MCF 10A (cell line): ENCODE measurements at regions not wholly inside any gene's neighbourhood (a gene's known extent, or its start where the extent isn't known, plus 50 kb on each side); places are given as distances from the start of the nearest gene placed in this dataset.
A peak's percentile ranks its signal among the peaks of the same experiment; 100 is the strongest.

ENCODE experiments used
- BruUV-seq: library from RNA; stranded (reverse); fragments of 400-500 nt; replicated peaks from 2 replicates; lab custom pipeline; 2021; lab: Mats Ljungman, UMichigan
- CTCF ChIA-PET: fragments of 300-600 bp; sonication (Branson Sonifier 250); formaldehyde crosslinking; extraction: SDS; loops from one replicate; lab custom pipeline; 2021; ENCODE audit warnings: antibody characterized with exemption, inconsistent platforms; lab: Yijun Ruan, JAX
- POLR2A ChIA-PET: fragments of 300-600, 350-650 bp; sonication (Branson Sonifier 250); formaldehyde crosslinking; extraction: SDS; loops from one replicate; lab custom pipeline; 2020; ENCODE audit warnings: antibody characterized with exemption, inconsistent platforms; lab: Yijun Ruan, JAX
- DNase-seq: peaks from one replicate; pipeline ENCODE4 v3.0.0-alpha.2; 2018; ENCODE audit not compliant: unreplicated experiment
- H3K27ac Mint-ChIP-seq: one replicate; pipeline ENCODE4 v1.8.0; 2022; ENCODE audit warnings: mild to moderate bottlenecking, low read depth, mixed read lengths; ENCODE audit not compliant: unreplicated experiment
- H3K27me3 Mint-ChIP-seq: one replicate; pipeline ENCODE4 v1.8.0; 2022; ENCODE audit warnings: mixed read lengths; ENCODE audit not compliant: insufficient read depth, unreplicated experiment
- H3K36me3 Mint-ChIP-seq: one replicate; pipeline ENCODE4 v1.8.0; 2022; ENCODE audit warnings: mild to moderate bottlenecking, moderate library complexity, mixed read lengths; ENCODE audit not compliant: insufficient read depth, unreplicated experiment
- H3K4me1 Mint-ChIP-seq: one replicate; pipeline ENCODE4 v1.8.0; 2022; ENCODE audit warnings: mixed read lengths; ENCODE audit not compliant: insufficient read depth, unreplicated experiment
- H3K4me3 Mint-ChIP-seq: one replicate; pipeline ENCODE4 v1.8.0; 2022; ENCODE audit warnings: mild to moderate bottlenecking, moderate library complexity, mixed read lengths; ENCODE audit not compliant: unreplicated experiment
- H3K9me3 Mint-ChIP-seq: one replicate; pipeline ENCODE4 v1.8.0; 2022; ENCODE audit warnings: mixed read lengths; ENCODE audit not compliant: unreplicated experiment
- intact Hi-C: fragments of 100-400 bp; cut with micrococcal nuclease; formaldehyde crosslinking; loops from 2 replicates; pipeline ENCODE4 v1.14.1; 2022
- TF ChIP-seq, protein P1 (sequence below): fragments of 200-600 bp; IDR thresholded peaks from one replicate; pipeline ENCODE4 v1.8.0; 2022; ENCODE audit warnings: antibody characterized with exemption, mild to moderate bottlenecking; ENCODE audit not compliant: unreplicated experiment

DNA sequence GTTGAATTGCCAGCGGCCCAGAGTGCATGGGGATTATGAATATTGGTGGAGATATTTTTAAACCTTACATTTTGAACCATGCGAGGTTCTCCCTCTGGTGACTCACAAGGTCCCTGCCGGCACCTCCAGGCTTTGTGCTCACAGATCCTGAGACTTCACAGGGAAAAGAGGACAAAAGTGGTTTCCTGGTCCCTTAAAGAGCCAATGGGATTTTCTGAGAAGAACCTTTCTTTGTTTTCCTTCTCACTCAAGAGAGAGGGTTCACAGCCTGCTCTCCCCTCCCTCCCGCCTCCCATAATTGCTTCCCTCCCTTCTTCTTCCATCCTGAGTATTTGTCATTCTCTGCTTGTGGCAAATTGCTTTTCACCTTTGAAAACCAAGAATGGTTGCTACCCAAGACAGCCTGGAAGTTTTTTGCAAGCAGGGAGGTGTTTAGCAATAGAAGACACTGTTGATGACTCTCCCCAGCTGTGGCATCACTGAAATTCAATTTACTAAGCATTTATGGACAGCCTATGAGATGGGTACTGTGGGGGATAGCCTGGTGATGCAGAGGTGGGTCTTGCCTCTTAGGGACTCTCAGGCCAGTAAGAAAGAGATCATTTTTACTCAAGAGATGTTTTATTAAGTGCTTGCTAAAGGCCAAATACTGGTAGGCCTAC, 76.6 kb downstream of the CPN2 start:
- no peak overlapping the region for H3K4me3 Mint-ChIP-seq
- H3K9me3 Mint-ChIP-seq: no peaks in the 10 kb centered on the region
- POLR2A ChIA-PET: interaction anchor here (1.0 kb wide), 1 partner anchor 22 kb away, joined by 3 read pairs; no protein-coding TSS in a partner anchor
- intact Hi-C loops: no loop called here
- H3K4me1 Mint-ChIP-seq: peaks cover 30% of the 10 kb centered on the region
- CTCF ChIA-PET: no interaction called here
- H3K36me3 Mint-ChIP-seq: peaks cover 7% of the 10 kb centered on the region
- H3K27me3 Mint-ChIP-seq: no peaks in the 10 kb centered on the region
- DNase-seq: peak; percentile 41
- peak overlapping the region; percentile 69 for H3K27ac Mint-ChIP-seq
- TF ChIP-seq, protein P1, sequence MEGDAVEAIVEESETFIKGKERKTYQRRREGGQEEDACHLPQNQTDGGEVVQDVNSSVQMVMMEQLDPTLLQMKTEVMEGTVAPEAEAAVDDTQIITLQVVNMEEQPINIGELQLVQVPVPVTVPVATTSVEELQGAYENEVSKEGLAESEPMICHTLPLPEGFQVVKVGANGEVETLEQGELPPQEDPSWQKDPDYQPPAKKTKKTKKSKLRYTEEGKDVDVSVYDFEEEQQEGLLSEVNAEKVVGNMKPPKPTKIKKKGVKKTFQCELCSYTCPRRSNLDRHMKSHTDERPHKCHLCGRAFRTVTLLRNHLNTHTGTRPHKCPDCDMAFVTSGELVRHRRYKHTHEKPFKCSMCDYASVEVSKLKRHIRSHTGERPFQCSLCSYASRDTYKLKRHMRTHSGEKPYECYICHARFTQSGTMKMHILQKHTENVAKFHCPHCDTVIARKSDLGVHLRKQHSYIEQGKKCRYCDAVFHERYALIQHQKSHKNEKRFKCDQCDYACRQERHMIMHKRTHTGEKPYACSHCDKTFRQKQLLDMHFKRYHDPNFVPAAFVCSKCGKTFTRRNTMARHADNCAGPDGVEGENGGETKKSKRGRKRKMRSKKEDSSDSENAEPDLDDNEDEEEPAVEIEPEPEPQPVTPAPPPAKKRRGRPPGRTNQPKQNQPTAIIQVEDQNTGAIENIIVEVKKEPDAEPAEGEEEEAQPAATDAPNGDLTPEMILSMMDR: no peak
- BruUV-seq: no TSS peak

DNA sequence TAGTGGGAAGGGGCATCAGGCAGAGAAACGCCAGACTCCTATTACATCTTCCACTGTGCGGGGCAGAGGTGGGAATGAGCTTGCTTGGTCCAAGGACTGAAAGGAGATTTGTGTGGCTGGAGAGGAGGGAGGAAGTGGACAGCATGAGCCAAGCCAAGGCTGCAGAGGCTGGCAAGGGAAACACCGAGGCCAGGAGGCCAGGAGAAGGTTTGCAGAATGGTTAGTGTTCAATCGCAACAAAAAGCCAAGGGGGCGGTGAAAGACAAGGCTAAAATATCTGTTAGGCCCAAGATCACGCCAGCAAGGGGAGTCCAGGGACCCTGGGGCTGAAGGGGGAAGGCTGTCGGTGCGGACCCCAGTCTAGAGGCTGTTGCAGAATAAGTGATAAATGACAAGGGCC, 75.8 kb downstream of the CPN2 start:
- no peak overlapping the region for H3K4me3 Mint-ChIP-seq
- H3K27me3 Mint-ChIP-seq: no peaks in the 10 kb centered on the region
- H3K9me3 Mint-ChIP-seq: no peaks in the 10 kb centered on the region
- CTCF ChIA-PET: no interaction called here
- POLR2A ChIA-PET: interaction anchor here (1.0 kb wide), 1 partner anchor 21 kb away, joined by 3 read pairs; no protein-coding TSS in a partner anchor
- BruUV-seq: no TSS peak
- TF ChIP-seq, protein P1: no peak
- intact Hi-C loops: no loop called here
- peaks cover 30% of the 10 kb centered on the region for H3K4me1 Mint-ChIP-seq
- peak; percentile 37 for DNase-seq
- H3K27ac Mint-ChIP-seq: peak overlapping the region; percentile 69
- peaks cover 7% of the 10 kb centered on the region for H3K36me3 Mint-ChIP-seq

DNA sequence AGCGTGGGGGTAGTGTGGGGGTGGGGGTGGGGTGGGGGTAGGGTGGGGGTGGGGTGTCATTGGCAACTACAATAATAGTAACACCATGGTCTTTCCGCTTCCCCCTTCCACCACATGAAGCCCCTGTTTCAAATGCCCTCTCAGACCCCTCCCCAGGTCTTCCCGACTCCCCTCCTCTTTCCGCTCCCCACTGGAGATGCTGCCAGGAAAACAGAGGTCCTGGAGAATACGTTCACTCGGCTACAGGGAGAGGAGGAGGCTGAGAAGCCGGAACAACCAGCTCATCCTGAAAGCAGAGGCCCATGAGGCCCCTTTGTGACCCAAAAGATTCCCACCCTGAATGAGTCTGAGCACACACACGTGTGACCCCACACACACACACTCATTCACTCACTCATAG, 75.4 kb downstream of the CPN2 start:
- peak overlapping the region; percentile 69 for H3K27ac Mint-ChIP-seq
- intact Hi-C loops: no loop called here
- ChIA-PET POLR2A (no interaction called here), CTCF (no interaction called here)
- peaks cover 7% of the 10 kb centered on the region for H3K36me3 Mint-ChIP-seq
- no peaks in the 10 kb centered on the region for H3K9me3 Mint-ChIP-seq
- BruUV-seq: no TSS peak
- DNase-seq: no peak
- H3K4me1 Mint-ChIP-seq: peaks cover 25% of the 10 kb centered on the region
- no peaks in the 10 kb centered on the region for H3K27me3 Mint-ChIP-seq
- TF ChIP-seq, protein P1: no peak
- no peak overlapping the region for H3K4me3 Mint-ChIP-seq

DNA sequence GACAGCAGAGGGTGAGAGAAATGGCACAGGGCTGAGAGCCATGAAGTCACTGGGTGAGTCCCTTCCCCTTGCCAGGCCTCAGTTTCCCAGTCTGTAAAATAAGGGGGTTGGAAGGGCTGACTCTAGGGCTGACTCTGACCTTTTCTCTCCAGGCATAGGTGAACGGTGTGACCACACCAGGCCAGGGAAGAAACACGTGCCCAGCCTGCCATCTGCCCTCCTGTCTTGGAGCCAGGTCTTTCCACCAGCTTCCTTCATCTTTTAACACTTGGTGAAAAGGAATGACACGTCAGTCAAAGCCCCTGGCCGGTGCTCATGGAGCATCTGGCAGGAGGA, 74.4 kb downstream of the CPN2 start:
- no peak for DNase-seq
- Mint-ChIP-seq H3K9me3 (no peaks in the 10 kb centered on the region), H3K4me3 (no peak overlapping the region), H3K27ac (no peak overlapping the region), H3K36me3 (peaks cover 7% of the 10 kb centered on the region), H3K27me3 (no peaks in the 10 kb centered on the region), H3K4me1 (peaks cover 24% of the 10 kb centered on the region)
- intact Hi-C loops: no loop called here
- TF ChIP-seq, protein P1: no peak
- POLR2A ChIA-PET: no interaction called here
- CTCF ChIA-PET: interaction anchor here (0.6 kb wide), 1 partner anchor 36 kb away, joined by 3 read pairs; no protein-coding TSS in a partner anchor
- BruUV-seq: no TSS peak
